ENCODE measurements at regions not wholly inside any gene's neighbourhood (a gene's known extent, or its start where the extent isn't known, plus 50 kb on each side); places are given as distances from the start of the nearest gene placed in this dataset.

- TF ChIP-seq GLIS3 (CRISPR knock-in tag; IDR thresholded peaks at IDR 0.05): no peak
- TF ChIP-seq ZFP3 (CRISPR knock-in tag; IDR thresholded peaks at IDR 0.05): no peak
- TF ChIP-seq PPARA (CRISPR knock-in tag; IDR thresholded peaks at IDR 0.05; ENCODE audit: borderline replicate concordance): no peak
- TF ChIP-seq RARB (CRISPR knock-in tag; IDR thresholded peaks at IDR 0.05): no peak
- no peak for TF ChIP-seq ESRRG (CRISPR knock-in tag; IDR thresholded peaks at IDR 0.05)
- no peak for TF ChIP-seq POU6F1 (CRISPR knock-in tag; IDR thresholded peaks at IDR 0.05; ENCODE audit: borderline replicate concordance, low read depth)
- TF ChIP-seq TOX (CRISPR knock-in tag; IDR thresholded peaks at IDR 0.05; ENCODE audit: borderline replicate concordance): no peak
- TF ChIP-seq ZFP30 (CRISPR knock-in tag; IDR thresholded peaks at IDR 0.05): no peak
- no peak for TF ChIP-seq TCF4 (CRISPR knock-in tag; IDR thresholded peaks at IDR 0.05; ENCODE audit: borderline replicate concordance)
- no peak for TF ChIP-seq CSDC2 (CRISPR knock-in tag; IDR thresholded peaks at IDR 0.05)
- no peak for TF ChIP-seq PATZ1 (CRISPR knock-in tag; IDR thresholded peaks at IDR 0.05; ENCODE audit: borderline replicate concordance)
- no peak for TF ChIP-seq ZNF70 (CRISPR knock-in tag; IDR thresholded peaks at IDR 0.05)
- no peak for TF ChIP-seq BACH2 (CRISPR knock-in tag; IDR thresholded peaks at IDR 0.05; ENCODE audit: borderline replicate concordance)
Observed at GRCh38 chr7:119288416-119288815, 984.6 kb upstream of the KCND2 start.

Measured in SK-N-SH treated with all-trans-retinoic acid at 6 μM for 48 hours (cell line).